GM23248 (cell line): ENCODE measurements at regions not wholly inside any gene's neighbourhood (a gene's known extent, or its start where the extent isn't known, plus 50 kb on each side); places are given as distances from the start of the nearest gene placed in this dataset.

Experiments used
- EZH2 ChIP-seq: fragments of 200-600 bp; sonication (generic); IDR thresholded peaks from 2 replicates; pipeline ENCODE4 v1.6.1; 2018; ENCODE audit warnings: antibody characterized with exemption, mild to moderate bottlenecking; ENCODE audit not compliant: insufficient read depth, poor library complexity, severe bottlenecking
- EZH2phosphoT487 ChIP-seq: fragments of 200-600 bp; sonication (generic); IDR thresholded peaks from 2 replicates; pipeline ENCODE4 v1.6.1; 2018; ENCODE audit warnings: antibody characterized with exemption, moderate library complexity, mild to moderate bottlenecking, low read depth; ENCODE audit not compliant: insufficient read depth

- TF ChIP-seq EZH2 (no peak), EZH2phosphoT487 (no peak)
Observed at GRCh38 chr2:129275706-129276105, 703.8 kb upstream of the RAB6C start.
